NCI-H345 treated with DMSO at 0.1 percent for 48 hours (cell line): ENCODE measurements at regions not wholly inside any gene's neighbourhood (a gene's known extent, or its start where the extent isn't known, plus 50 kb on each side); places are given as distances from the start of the nearest gene placed in this dataset.

Experiments
- DNase-seq: peaks from one replicate; lab custom pipeline; 2025; ENCODE audit not compliant: unreplicated experiment; lab: John Stamatoyannopoulos, UW

DNA sequence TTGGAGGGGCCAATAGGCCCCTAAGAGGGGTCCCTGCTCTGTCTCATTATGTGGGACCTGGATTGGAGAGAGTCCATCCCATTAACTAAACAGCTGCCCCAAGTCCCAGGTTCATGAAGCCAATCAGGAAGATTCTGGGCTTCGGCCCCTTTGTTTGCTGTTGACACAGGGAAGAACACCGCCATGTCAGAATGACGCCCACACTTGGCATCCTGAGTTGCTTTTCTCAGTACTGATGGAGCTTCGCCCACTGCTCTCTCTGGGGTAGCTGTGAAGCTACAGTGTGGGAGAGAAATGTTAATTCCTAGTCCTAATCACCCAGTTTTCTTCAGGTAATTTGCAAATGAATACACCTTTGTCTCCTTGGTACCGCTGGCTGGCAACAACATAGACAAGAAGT is 264.7 kb downstream of the GLRX3 start:
- DNase-seq = no peak

DNA sequence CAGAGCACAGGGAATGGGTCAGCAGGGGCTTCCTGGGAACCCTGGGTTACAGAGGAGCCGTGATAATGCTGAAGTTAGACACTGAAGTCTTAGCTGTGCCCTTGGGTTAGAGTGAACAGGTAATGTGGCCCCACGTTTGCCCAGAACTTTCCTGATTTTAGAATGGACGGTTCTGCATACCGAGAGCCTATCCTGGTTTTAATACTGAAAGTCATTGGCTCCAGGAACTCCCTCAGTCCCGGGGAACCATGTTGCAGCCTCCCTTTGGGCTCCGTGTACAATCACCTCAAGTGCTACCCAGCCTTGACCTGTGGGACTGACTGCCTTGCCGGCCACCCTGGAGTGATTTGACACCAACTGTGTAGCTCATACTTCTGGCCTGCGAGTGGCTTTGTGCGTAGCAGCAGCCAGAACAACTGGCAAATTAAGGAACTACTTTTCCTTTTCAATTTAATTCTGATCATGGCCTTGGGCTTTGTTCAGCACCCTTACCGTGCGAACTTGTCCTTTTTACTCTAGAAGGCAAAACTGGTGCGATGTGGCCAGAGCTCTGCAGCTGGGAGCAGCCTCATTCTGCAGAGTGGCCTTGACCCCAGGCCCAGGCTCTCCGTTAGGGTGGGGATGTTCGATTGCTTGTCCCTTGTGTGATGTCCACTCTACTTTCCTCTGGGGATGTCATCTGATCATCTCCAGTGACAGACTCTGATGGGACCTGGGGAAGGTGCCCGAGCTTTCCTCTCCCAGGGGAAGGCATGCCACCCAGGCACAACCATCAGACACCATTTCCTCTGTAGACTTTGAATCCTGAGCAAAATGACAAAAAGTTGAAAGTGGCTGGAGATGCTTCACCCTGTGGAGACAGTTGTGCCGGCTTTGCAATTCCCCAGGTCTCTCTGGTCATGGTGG is 265.9 kb downstream of the GLRX3 start:
- DNase-seq = no peak

- peak; percentile 56 for DNase-seq
These were observed 267.2 kb downstream of the GLRX3 start for GRCh38 chr10:130403153-130404075.

GRCh38 chr10:130404476-130405055 is 268.4 kb downstream of the GLRX3 start:
- DNase-seq = no peak

- no peak for DNase-seq
These were observed 270.9 kb downstream of the GLRX3 start for GRCh38 chr10:130407052-130407451.

GRCh38 chr10:130409331-130409730 is 273.1 kb downstream of the GLRX3 start:
- DNase-seq = no peak

DNA sequence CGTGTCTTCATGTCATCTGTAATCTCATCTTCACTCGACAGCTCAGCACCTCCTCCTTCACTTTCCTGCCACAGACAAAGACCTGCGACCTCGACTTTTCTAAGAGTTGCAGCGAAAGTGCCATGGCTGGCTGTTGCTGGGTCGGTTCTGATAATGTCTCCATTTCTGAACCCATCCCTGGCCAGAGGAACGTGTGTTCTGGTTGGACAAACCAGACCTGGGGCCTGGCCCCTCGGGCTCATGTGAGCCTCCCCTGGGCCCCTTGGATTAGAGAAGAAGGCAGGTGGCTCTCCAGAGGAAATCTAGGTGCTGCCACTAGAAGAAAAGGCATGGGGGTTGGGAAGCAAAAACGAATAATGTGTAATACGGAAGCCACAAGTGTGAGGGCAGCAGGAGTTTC is 273.7 kb downstream of the GLRX3 start:
- DNase-seq = no peak

- no peak for DNase-seq
These were observed 275.4 kb downstream of the GLRX3 start for GRCh38 chr10:130411496-130412085.

DNA sequence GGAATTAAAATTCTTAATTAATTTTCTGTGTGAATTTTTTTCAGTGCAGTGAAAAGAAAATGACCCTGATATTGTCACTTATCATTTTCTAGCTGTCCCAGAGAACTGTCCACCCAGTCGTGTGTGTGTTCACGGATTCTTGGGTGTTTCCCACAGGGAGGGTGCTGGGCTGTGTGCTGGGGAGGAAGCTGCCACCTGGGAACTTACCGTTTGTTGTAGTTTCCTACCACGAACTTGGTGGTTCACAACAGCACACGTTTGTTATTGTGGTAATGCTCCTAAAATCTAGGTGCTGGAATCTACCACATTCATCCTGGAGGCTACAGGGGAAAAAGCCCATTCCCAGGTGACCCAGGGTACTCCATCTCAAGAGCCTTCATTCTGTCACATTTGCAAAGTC is 276.1 kb downstream of the GLRX3 start:
- no peak for DNase-seq

GRCh38 chr10:130416334-130417150 is 280.4 kb downstream of the GLRX3 start:
- no peak for DNase-seq

DNA sequence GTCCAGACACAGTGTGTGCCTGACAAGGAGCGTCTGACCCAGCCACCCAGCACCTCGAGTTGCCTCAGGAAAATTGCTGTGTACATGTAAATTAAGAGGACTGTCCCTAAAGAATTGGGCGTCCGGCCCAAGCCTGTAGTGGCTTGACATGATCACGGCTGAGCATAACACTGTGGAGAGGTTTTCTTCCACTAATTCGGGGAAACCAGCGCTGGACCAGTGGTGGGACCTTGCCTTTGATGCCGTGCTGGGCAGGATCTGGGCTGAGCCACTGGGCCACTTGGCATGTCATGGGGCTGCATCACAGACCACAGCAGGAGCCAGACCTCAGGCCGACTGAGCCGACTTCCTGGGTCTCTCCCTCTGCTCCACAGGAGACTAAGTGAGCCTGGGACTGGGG is 282.5 kb downstream of the GLRX3 start:
- DNase-seq = no peak

- DNase-seq = no peak
These were observed 285.7 kb downstream of the GLRX3 start for GRCh38 chr10:130421909-130422308.

DNA sequence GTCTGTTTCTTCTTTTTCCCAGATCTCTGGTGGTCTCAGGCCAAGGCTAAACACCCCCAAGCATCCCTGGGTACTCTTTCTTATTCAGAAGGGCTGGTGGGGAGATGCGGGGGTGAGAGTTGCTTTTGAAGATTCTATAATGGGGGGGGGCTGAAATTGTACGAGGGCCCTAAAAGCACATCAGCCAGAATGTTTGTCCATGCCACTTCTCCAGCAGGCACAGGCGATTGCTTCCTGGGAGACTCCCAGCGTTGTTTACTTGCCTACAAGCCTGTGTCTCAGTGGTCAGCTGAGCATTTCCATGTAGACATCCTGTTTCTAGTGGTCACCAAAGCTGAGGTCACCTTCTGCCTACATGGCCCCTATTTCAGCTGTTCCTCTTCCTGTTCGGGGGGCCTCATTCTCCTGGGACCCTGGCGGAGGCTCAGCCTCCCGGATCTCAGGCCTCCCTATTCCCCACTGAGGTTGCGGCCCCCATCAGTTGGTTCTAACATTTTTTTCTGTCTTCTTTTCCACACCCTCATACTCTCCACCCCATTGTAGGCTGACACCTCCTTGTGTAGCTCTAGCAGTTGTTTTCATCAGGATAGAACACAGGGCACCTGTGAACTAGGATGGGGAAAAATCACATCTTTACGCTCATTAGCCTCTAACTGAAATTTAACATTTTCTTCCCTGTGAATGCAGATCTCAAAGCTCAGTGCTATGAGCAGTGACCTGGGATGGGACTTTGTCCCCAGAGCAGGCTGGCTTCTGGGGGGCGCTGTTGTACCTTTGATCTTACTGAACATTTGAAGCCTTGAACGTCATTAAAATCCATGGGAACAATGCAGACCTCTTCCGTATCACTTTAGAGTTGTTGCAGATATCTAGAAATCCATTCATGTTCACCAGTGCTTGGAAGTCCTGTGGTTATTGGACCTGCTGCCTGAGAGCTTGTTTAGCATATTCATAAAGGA is 286.5 kb downstream of the GLRX3 start:
- no peak for DNase-seq

DNA sequence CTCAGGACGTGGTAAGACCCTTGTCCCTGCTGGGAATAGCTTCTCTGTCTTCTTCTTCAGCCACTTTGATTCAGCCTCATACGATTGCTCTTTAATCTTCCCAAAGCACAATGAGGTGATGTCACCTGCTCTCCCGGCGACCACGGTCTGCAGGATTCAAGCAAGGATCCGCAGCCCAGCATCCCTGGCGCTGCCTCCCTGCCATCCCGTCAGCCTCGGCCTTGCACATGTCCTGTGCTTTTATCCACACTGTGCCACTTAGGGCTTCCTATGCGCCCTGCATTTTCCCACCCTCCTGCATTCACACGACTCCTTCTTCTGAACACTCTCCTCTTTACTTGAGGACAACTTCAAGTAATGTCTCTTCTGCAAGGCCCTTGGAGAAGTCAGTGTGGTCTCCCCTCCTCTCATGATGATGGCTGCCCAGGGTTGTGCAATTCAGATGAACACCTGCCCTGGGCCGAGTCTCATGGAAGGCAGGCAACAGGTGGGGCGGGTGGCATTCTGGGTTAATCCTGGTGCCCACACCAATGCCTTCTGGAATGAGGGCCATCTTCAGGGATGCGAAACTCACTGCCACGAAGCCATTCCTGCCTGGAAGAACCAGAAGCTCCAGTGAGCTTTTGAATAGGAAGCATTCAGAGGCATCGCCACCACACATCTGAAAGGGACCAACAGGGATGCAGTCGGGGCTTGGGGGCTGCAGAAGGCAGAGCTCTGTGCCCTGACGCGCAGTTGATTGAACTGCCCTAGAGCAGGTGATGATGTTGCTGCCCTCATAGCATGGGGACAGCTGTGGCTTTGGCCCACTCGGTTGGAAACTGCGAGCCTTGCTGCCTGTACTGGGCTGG is 287.5 kb downstream of the GLRX3 start:
- DNase-seq = no peak

GRCh38 chr10:130424418-130424817 is 288.2 kb downstream of the GLRX3 start:
- DNase-seq = no peak

GRCh38 chr10:130425169-130425568 is 289.0 kb downstream of the GLRX3 start:
- DNase-seq = no peak

- DNase-seq = no peak
These were observed 289.8 kb downstream of the GLRX3 start for GRCh38 chr10:130425881-130426435.

GRCh38 chr10:130427216-130427722 is 291.1 kb downstream of the GLRX3 start:
- no peak for DNase-seq
